Urothelium cell line (cell line): ENCODE measurements at regions not wholly inside any gene's neighbourhood (a gene's known extent, or its start where the extent isn't known, plus 50 kb on each side); places are given as distances from the start of the nearest gene placed in this dataset.
"Not testable (repeated sequence)": the region's sequence is repeated elsewhere in the genome, so short reads cannot be mapped to it uniquely, and the experiment has no call there.

Experiments
- DNase-seq: peaks from one replicate; pipeline ENCODE4 v3.0.0; 2011; ENCODE audit warnings: low spot score, mixed read lengths
- FAIRE-seq: peaks from 2 replicates; lab custom pipeline; 2011; peaks lifted over from hg19 to GRCh38; lab: Jason Lieb, UNC

- FAIRE-seq (no peak), DNase-seq (no peak)
Observed at GRCh38 chr4:79266136-79266535, 59.7 kb downstream of the NAA11 start.

GRCh38 chr4:79259242-79259641 is 66.6 kb downstream of the NAA11 start:
- DNase-seq (no peak), FAIRE-seq (no peak)

GRCh38 chr4:79258614-79259176 is 67.2 kb downstream of the NAA11 start:
- DNase-seq (no peak), FAIRE-seq (no peak)

- DNase-seq (no peak), FAIRE-seq (no peak)
Observed at GRCh38 chr4:79257953-79258613, 67.8 kb downstream of the NAA11 start.

GRCh38 chr4:79255793-79256192 is 70.1 kb downstream of the NAA11 start:
- DNase-seq, result no peak
- no peak for FAIRE-seq

- FAIRE-seq (no peak), DNase-seq (no peak)
Observed at GRCh38 chr4:79253924-79254323, 71.9 kb downstream of the NAA11 start.

- DNase-seq (no peak), FAIRE-seq (no peak)
Observed at GRCh38 chr4:79253168-79253567, 72.7 kb downstream of the NAA11 start.

GRCh38 chr4:79250887-79251286 is 75.0 kb downstream of the NAA11 start:
- FAIRE-seq, result no peak
- DNase-seq, result no peak

GRCh38 chr4:79249881-79250503 is 75.9 kb downstream of the NAA11 start:
- no peak for FAIRE-seq
- no peak for DNase-seq

- DNase-seq, result no peak
- no peak for FAIRE-seq
Observed at GRCh38 chr4:79248610-79249009, 77.3 kb downstream of the NAA11 start.

- FAIRE-seq (no peak), DNase-seq (no peak)
Observed at GRCh38 chr4:79247695-79248394, 78.0 kb downstream of the NAA11 start.

GRCh38 chr4:79245200-79245940 is 80.5 kb downstream of the NAA11 start:
- FAIRE-seq, DNase-seq: not testable (repeated sequence)

GRCh38 chr4:79241846-79242245 is 84.0 kb downstream of the NAA11 start:
- peak; percentile 37 for FAIRE-seq
- peak; percentile 26 for DNase-seq

GRCh38 chr4:79237851-79238250 is 88.0 kb downstream of the NAA11 start:
- no peak for DNase-seq
- no peak for FAIRE-seq

- DNase-seq (no peak), FAIRE-seq (no peak)
Observed at GRCh38 chr4:79236785-79237184, 89.1 kb downstream of the NAA11 start.

- FAIRE-seq, result no peak
- DNase-seq, result no peak
Observed at GRCh38 chr4:79235095-79235494, 90.8 kb downstream of the NAA11 start.

- no peak for DNase-seq
- FAIRE-seq, result no peak
Observed at GRCh38 chr4:79233820-79234219, 92.0 kb downstream of the NAA11 start.

GRCh38 chr4:79232540-79232939 is 93.3 kb downstream of the NAA11 start:
- FAIRE-seq (no peak), DNase-seq (no peak)

- no peak for FAIRE-seq
- DNase-seq, result no peak
Observed at GRCh38 chr4:79227860-79228259, 98.0 kb downstream of the NAA11 start.

- FAIRE-seq, result no peak
- no peak for DNase-seq
Observed at GRCh38 chr4:79225360-79225759, 100.5 kb downstream of the NAA11 start.

GRCh38 chr4:79224777-79225104 is 101.1 kb downstream of the NAA11 start:
- DNase-seq (no peak), FAIRE-seq (no peak)
